ENCODE measurements at regions not wholly inside any gene's neighbourhood (a gene's known extent, or its start where the extent isn't known, plus 50 kb on each side); places are given as distances from the start of the nearest gene placed in this dataset.
"Not testable (repeated sequence)": the region's sequence is repeated elsewhere in the genome, so short reads cannot be mapped to it uniquely, and the experiment has no call there.

DNA sequence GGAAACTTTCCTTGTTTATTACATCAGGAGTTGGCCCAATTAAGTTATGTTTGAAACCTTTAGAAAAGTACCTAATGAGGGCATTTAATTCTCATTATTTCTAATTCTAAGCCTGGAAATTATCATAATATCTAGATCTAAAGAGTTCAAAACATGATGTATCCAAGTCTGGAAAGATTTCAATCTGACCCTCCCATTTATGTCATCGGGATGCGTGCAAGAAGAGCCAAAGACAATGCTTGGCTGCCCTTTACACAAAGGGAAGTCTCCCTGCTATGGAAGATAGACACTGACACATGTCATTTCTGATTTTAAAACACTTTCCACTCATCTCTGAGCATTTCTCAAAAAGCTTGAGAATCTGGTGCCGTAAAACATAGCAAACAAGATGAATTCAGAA lies 222.4 kb downstream of the ANTXR2 start:
- no peak for DNase-seq
- ATAC-seq, result no peak

DNA sequence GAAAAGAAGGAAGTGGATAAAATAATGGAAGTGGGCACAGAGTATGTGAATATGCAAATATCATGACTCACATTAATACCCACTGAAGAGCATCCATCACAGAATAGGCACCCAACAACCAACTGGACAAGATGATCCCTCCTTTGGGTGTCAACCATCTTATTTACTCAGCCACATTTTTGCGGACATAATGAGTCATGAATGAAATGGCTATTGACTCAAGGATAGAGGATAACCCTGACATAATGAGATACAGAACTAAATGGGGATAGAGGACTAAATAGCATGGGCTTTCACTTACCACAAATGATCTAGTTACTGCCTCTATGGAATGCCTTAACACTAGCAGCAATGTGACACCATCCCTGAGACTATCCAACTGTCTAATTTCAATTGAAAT lies 224.7 kb downstream of the ANTXR2 start:
- DNase-seq (no peak), ATAC-seq (no peak)

DNA sequence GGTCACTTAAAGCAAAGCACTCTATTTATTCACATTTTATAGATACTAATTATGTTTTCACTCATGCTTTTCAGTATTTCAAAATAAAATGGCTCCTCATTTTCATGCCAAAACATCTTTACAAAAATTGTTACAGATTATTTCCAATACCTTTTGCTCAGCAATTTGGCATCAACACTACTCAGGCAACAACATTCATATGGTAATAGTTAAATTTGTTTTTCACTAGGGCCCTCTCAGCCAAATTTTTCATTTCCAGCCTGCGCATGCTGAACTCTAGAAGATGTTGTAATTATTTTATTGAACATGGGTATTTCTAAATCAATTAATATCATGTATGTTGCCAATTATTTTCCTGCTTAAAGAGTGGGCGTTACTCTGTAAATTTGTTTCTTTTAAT lies 225.6 kb downstream of the ANTXR2 start:
- no peak for DNase-seq
- ATAC-seq, result no peak

DNA sequence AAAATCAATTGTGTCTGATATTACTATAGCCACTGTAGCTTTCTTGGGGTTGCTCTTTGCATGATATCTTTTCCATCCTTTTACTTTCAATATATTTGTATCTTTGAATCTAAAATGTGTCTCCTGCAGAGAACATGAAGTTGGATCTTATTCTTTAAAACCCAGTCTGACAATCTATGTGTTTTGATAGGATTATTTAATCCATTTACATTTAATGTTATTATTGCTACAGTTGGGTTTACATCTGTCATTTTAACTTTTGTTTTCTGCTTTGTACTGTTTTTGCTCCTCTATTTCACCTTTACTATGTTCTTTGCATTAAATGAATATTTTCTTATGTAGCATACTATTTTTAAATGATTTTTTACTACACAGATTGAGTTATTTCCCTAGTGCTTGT lies 230.9 kb downstream of the ANTXR2 start:
- DNase-seq (no peak), ATAC-seq (no peak)

DNA sequence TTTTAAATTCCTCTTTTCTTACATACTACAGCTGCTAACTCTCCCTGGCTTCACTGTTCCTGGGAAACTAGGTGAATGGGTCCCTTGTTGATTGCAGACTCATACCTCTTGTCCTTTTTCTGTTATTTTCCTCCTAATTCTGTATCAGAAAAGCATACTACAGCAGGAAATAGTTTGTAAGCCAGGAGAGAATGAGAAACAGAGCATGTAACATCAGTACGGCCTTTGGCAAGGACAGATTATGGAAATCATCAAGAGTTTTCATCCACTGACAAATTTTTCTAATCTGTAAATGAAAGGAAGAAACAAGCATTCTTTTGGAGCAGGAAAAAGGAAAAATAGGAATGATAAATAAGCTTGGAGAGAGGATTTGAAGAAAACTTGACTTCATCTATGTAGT lies 239.2 kb downstream of the ANTXR2 start:
- ATAC-seq (no peak), DNase-seq (no peak)

DNA sequence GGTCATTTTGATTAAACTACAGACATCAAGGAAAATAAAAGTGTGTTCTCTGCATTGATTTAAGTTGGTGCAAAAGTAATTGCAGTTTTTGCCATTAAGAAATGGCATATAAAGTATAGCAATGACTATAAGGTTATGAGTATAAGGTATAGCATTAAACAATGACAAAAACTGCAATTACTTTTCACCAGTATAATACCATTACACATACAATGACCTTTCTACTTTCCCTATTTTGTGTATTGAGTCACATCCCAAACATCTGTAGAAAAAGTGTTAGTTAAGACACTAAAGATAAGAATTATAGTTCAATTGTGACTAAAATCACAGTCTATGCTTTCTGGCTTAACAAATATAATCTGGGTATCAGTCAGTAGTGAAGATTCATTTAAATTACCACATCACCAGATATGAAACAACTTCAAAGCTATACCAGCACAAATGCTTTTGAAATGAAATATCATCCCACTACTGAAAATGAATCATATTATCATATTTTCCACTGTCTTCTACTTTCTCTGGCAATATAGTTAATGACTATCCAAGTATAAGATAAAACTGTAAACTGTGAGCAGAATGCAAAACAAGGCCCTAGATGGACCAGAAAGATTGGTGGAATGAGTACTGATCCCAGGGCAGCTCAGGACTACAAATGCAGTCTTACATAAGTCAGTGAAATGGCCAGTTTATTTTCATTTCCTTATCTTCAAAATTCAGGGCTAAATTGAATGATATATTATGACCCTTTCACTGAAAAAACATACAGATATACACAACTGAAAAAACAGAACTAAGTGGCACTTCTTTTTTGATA lies 241.1 kb downstream of the ANTXR2 start:
- ATAC-seq (peak; percentile 94), DNase-seq (no peak)

DNA sequence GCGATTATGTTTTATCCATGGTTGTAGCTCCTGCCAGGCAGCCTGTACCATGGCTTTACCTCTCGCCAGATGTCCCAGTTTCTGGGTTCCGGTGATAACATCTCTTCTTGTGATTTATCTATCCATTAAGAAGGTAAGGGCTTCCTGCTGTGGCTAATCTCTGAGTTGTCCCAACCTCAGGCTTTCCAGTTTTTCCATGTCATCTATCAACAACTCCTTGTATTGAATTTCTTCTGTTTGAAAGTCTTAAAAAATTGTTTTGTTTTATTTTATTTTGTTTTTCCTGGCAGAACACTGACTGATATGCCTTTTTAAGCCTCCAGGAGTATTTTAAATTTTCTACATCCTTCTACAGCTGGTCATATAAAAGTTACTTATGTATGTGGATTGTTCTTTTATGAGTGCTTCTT lies 241.9 kb downstream of the ANTXR2 start:
- DNase-seq, result no peak
- no peak for ATAC-seq

DNA sequence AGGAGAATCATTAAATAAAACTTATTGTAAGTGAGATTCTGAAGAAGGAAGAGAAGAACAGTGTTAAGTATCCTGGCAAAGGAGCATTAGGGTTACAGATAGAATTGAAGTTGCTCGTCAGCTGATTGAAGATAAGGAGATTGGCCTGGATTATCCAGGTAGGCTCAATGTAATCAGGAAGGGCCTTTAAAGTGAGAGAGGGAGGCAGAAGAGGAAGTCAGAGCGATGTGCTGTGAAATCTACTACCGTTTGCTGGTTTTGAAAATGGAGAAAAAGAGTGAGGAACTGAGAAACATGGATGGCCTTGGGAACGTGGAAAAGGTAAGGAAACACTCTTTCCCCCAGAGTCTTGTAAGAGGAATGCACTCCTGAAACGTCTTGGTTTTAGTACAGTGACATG lies 245.7 kb downstream of the ANTXR2 start:
- DNase-seq, result no peak
- no peak for ATAC-seq

DNA sequence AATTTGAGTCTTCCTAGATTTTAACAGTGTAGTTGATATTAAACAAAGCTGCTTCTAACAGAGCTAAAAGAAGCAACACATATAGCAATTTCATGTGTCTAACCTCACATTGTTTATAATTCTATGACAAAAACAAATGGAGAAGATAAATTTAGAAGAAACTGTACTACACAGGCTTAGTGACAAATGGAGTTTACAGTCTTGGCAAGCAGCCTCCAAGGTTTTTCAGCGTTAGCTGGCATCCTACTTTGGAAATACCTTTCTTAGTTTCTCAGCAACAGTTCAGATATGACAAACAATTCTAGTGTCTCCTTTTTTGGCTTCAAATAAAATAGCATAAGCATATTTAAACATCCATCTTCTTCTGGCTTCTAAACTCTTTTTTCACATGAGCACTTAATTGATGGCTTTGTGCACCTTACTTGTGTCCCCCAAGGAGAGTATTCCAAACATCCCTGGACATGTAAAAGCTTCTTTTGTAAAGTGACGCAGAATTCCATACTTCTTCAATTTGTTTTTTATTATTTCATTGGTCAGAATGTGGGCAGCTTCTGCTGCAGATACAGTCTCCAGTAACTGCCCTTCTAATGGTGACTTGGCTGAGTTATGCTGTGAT lies 249.8 kb downstream of the ANTXR2 start:
- ATAC-seq, result no peak
- DNase-seq, result no peak

DNA sequence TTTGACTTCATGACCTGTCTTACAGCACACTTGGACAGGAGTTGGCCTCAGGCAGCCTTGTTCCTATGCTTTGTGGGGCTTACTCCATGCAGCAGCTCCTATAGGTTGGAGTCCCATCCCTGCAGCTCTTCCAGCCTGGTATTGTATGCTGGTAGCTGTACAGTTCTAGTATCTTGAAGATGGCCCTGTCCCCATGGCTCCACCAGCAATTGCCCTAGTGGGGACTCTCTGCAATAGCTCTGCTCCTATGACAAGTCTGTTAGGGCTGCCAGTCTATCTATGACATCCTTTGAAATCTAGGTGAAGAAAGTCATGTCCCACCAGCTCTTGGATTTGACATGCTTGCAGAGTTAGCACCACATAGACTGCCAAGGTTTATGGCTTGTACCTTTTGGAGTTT lies 252.6 kb downstream of the ANTXR2 start:
- ATAC-seq, result no peak
- DNase-seq, result no peak

DNA sequence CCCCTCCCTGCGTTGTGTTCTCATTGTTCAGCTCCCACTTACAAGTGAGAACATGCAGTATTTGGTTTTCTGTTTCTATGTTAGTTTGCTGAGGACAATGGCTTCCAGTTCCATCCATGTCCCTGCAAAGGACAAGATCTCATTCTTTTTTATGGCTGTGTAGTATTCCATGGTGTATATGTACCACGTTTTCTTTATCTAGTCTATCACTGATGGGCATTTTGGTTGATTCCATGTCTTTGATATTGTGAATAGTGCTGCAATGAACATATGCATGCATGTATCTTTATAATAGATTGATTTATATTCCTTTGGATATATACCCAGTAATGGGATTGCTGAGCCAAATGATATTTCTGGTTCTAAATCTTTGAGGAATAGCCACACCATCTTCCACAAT lies 265.1 kb downstream of the ANTXR2 start:
- ATAC-seq, DNase-seq: not testable (repeated sequence)

DNA sequence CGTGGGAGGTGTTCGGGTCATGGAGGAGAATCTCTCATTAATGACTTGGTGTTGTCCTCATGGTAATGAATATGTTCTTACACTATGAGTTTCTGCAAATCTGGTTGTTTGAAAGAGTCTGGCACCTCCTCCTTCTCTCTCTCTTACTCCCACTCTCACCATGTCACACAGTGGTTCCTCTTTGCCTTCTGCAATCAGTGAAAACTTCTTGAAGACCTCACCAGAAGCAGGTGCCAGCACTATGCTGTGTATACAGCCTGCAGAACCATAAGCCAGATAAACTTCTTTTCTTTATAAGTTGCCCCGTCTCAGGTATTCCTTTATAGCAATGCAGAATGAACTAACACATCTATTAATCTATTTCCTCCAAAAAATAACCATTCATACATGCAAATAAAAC lies 275.0 kb downstream of the ANTXR2 start:
- ATAC-seq (no peak), DNase-seq (no peak)

DNA sequence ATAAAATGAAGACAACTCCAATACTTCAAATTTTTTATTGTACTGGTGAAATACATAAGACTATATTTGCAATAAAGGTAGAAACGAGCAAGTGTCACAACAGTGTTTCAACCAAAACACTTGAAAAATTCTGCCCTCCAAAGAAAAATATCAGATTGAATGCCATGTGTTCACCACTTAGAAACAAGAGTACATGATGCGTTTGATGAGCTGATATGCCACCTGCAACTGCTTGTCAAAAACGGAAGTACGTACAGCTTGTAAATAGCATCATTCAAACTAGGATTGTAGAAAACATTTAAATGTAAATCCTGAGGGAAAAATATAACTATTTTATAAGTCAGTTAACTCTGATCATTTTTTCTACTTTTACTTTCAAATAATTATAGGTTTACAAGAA lies 276.1 kb downstream of the ANTXR2 start:
- no peak for ATAC-seq
- no peak for DNase-seq

DNA sequence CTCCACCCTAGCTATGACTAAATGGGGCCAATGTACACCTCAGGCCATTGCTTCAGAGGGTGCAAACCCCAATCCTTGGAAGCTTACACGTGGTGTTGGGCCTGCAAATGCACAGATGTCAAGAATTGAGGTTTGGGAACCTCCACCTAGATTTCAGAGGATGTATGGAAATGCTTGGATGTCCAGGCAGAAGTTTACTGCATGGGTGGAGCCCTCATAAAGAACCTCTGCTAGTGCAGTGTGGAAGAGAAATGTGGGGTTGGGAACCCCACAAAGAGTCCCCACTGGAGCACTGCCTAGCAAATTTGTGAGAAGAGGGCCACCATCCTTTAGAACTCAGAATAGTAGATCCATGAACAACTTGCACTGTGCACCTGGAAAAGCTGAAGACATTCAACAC lies 284.1 kb downstream of the ANTXR2 start:
- DNase-seq (no peak), ATAC-seq (no peak)

DNA sequence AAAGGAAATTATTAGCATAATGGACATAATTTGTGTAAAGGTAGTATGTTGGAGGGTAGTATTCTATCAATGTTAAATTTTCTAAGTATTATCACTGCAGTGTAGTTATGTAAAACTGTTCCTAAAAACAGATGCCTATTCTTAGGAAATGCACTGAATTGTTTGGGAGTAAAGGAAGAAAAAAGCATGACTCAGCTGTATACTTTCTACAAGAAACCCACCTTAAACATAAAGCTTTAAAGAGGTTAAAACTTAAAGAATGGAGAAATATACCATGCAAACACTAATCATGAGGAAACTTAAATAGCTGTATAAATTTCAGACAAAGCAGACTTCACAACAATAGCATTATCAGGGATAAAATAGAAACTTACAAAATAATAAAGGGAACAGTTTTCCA lies 292.9 kb downstream of the ANTXR2 start:
- no peak for ATAC-seq
- DNase-seq, result no peak

DNA sequence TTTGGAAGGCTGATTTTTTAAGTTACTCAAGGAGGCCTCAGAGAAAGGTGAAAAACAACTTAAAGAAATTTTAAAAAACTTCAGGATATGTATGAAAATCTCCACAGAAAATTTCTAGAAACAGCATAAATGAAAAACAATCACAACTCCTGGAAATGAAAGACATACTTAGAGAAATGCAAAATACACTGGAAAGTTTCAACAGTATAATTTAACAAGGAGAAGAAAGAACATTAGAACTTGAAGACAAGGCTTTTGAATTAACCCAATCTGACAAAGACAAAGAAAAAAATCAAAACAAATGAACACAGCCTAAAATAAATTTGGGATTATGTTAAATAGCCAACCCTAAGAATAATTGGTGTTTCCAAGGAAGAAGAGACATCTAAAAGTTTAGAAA lies 300.5 kb downstream of the ANTXR2 start:
- ATAC-seq (no peak), DNase-seq (no peak)

DNA sequence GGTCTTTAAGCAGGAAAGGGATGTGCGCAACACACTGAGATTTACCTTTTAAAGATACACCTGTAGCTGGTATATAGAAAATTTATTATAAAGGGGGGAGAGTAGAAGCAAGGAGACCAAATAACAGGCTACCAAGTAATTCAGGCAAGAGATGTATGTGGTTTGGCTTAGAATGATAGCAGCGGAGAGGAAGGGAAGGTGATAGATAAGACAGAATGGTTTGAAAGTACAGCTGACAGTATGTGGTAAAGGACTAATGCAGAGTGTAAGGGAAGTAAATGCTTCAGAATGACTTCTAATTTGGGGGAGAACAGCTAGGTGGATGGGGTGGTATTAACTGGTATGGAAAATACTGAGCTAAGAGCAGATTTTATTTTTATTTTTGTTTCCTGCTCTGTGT lies 308.9 kb downstream of the ANTXR2 start:
- DNase-seq (no peak), ATAC-seq (no peak)

DNA sequence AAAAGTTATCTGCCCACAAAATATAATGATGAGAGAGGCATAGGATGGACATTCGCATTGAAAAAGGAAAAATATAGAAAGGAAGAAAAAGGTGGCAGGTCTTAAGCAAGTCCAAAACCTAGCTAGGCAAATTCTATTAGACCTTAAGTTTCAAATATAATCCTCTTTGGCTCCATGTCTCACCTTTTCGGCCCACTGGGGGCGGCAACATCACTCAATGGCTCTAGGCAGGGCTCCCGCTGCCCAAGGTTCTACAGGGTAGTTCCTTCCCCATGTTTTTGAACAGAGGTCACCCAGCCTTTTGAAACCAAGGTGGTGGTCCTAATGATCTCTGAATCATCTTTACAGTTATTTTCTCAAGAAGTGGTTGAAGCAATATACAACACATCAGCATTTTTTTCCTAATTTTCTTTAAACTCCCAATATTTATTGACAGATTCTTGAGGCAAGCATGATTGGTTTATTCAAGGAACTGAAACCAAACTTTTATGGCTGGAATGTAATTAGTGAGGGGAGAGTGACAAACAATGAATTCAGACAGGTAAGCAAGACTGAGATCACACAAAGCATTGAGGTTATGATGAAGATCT lies 309.4 kb downstream of the ANTXR2 start:
- DNase-seq, result no peak
- no peak for ATAC-seq

DNA sequence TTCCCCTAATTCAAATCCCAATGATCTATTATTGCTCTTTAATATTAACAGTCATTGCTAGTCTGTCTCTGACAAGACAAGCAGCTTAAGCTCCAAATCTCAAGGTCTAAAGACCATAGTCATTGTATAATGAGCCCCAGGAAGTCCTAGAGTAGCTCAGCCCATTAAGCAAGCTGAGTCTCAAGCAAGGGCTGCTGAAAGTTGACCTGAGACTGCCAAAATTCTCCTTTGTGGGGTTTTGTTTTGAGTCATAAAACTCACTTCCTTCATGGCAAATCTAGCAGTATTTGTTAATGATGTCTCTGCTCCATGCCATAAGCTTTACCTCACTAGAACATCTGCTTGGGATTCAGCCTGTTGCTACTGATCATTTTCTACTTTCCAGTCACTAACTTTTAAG lies 313.2 kb downstream of the ANTXR2 start:
- ATAC-seq (no peak), DNase-seq (no peak)

DNA sequence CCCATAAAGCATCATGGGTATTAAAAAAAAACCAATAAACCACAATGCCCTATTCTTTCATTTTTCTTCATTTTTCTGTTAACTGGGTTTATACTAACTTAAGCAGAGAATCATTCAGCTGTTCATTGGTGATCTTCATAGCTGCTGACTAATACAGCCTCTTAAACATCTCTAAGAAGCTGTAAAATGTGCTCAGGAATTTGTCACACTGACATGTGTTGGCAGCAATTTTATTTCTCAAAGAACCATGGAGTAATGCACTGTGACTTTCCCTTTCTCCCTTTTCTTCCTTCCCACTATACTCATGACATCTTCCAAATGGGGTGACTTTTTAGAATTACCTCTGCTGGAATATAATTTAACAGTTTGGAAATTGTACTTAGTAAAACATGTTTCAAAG lies 315.4 kb downstream of the ANTXR2 start:
- ATAC-seq (no peak), DNase-seq (no peak)

DNA sequence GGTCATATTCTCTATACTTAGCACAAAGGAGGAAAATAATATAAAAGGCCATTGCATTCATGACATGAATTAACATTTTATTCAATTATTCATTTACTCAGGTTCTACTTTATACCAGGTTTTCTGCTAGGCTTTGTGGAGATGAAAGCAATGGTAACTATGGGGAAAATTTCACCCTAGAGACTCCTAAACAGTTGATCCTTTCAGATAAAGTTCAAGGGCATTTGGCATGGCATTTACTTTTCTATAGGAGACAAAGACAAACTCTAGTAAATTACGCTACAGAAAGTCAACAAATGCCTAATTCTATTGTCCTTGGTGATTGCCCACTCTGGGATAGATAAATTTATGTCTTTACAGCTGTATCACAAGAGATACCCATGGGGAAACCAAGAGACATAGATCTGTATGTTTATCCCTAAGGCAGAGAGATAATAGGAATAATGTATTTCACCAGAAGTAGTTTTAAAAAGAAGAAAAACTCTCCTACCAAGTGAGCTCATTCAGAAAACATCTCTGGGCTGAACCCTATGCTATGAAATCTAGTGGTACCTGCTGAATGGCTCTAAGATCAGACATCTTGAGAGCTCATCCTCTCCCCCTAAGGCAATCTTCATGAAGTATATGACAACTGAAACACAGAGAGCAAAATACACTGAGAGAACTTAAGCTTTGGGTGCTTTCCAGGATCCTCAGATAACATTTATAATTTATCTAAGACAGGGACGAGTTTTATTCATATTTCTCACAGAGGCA lies 316.7 kb downstream of the ANTXR2 start:
- DNase-seq, result no peak
- ATAC-seq, result no peak

DNA sequence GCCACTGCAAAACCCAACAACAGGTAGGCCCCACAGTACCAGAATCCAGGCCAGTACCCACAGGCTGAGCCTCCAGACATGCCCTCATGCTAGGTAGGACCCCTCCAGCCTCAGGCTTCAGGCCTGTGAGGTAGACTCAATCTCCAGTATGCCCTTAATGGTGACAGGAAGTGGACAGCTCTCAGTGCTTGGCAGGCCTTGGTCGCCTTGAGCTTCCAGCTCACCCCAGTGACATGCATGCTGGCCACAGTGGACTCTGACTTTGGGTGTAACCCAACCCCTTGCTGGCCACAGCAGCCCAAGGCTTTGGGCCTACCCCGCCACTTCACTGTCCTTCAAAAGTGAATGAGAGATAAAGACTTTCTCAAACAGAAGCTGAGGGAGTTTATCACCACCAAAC lies 324.2 kb downstream of the ANTXR2 start:
- DNase-seq, result no peak
- no peak for ATAC-seq

DNA sequence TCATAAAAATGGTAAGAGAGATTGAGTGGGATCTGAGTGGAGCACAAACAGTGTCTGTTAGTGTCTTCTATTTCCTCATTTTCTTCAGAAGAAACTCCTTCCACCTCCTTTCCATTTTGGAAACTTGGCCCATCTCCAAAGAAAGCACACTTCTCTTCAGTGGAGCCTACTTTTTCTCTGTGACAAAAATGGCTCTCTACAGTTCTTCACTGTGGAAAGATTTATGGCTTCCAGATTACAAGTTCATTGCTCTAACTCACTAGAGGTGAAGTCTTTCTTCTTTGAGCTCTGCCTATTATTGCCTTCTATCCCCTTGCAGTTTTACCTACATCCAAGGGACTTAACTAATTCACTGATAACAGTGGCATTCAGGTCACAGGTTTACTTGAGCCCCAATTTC lies 325.8 kb downstream of the ANTXR2 start:
- no peak for DNase-seq
- no peak for ATAC-seq
